AG08395 (cell line): ENCODE measurements at regions not wholly inside any gene's neighbourhood (a gene's known extent, or its start where the extent isn't known, plus 50 kb on each side); places are given as distances from the start of the nearest gene placed in this dataset.
"Not testable (repeated sequence)": the region's sequence is repeated elsewhere in the genome, so short reads cannot be mapped to it uniquely, and the experiment has no call there.

ENCODE experiments used
- DNase-seq: peaks from one replicate; pipeline ENCODE4 v3.0.0; 2012; ENCODE audit warnings: mixed read lengths, low spot score

GRCh38 chr7:52777051-52777822 lies 258.2 kb upstream of the POM121L12 start:
- no peak for DNase-seq

- no peak for DNase-seq
Observed at GRCh38 chr7:52775876-52776275, 259.6 kb upstream of the POM121L12 start.

GRCh38 chr7:52771177-52771576 lies 264.3 kb upstream of the POM121L12 start:
- DNase-seq: no peak

GRCh38 chr7:52764492-52765169 lies 270.8 kb upstream of the POM121L12 start:
- DNase-seq: no peak

GRCh38 chr7:52758356-52758755 lies 277.1 kb upstream of the POM121L12 start:
- DNase-seq: no peak

- no peak for DNase-seq
Observed at GRCh38 chr7:52753855-52754254, 281.6 kb upstream of the POM121L12 start.

GRCh38 chr7:52752891-52753290 lies 282.5 kb upstream of the POM121L12 start:
- DNase-seq: no peak

GRCh38 chr7:52749880-52750279 lies 285.6 kb upstream of the POM121L12 start:
- DNase-seq: no peak

- DNase-seq: no peak
Observed at GRCh38 chr7:52747817-52748216, 287.6 kb upstream of the POM121L12 start.

GRCh38 chr7:52741670-52742290 lies 293.7 kb upstream of the POM121L12 start:
- DNase-seq: no peak

GRCh38 chr7:52735656-52736055 lies 299.8 kb upstream of the POM121L12 start:
- DNase-seq: no peak

GRCh38 chr7:52728683-52729082 lies 306.8 kb upstream of the POM121L12 start:
- DNase-seq: not testable (repeated sequence)

GRCh38 chr7:52727632-52728031 lies 307.8 kb upstream of the POM121L12 start:
- no peak for DNase-seq

GRCh38 chr7:52726986-52727385 lies 308.4 kb upstream of the POM121L12 start:
- DNase-seq: no peak

- DNase-seq: no peak
Observed at GRCh38 chr7:52726493-52726892, 308.9 kb upstream of the POM121L12 start.

- no peak for DNase-seq
Observed at GRCh38 chr7:52723606-52724005, 311.8 kb upstream of the POM121L12 start.

GRCh38 chr7:52720856-52721255 lies 314.6 kb upstream of the POM121L12 start:
- DNase-seq: no peak

- DNase-seq: no peak
Observed at GRCh38 chr7:52719677-52720076, 315.8 kb upstream of the POM121L12 start.

- DNase-seq: no peak
Observed at GRCh38 chr7:52715701-52716100, 319.7 kb upstream of the POM121L12 start.

- DNase-seq: no peak
Observed at GRCh38 chr7:52712938-52713337, 322.5 kb upstream of the POM121L12 start.

GRCh38 chr7:52711951-52712350 lies 323.5 kb upstream of the POM121L12 start:
- no peak for DNase-seq

- no peak for DNase-seq
Observed at GRCh38 chr7:52708846-52709245, 326.6 kb upstream of the POM121L12 start.

- DNase-seq: no peak
Observed at GRCh38 chr7:52705768-52706167, 329.7 kb upstream of the POM121L12 start.
